Transverse colon (tissue), 3 donors: ENCODE measurements at regions not wholly inside any gene's neighbourhood (a gene's known extent, or its start where the extent isn't known, plus 50 kb on each side); places are given as distances from the start of the nearest gene placed in this dataset.

ENCODE experiments used
- POLR2A ChIP-seq: fragments of 450-650 bp; IDR thresholded peaks from one replicate; pipeline ENCODE4 v1.6.1; 2016; ENCODE audit warnings: antibody characterized with exemption, mild to moderate bottlenecking, moderate library complexity
- TF ChIP-seq, protein P1 (sequence below), 5 experiments: fragments of 200-600 bp in 3 of 5; fragments of 450-650 bp in 2 of 5; sonication (generic) in 3 of 5; IDR thresholded peaks; 1 replicate in 2 of 5; 2 replicates in 3 of 5; pipeline ENCODE4 v1.5.1; 2016 to 2017; ENCODE audit warnings: antibody characterized with exemption in 5 of 5, inconsistent platforms in 3 of 5, mild to moderate bottlenecking in 2 of 5, moderate library complexity in 1 of 5

DNA sequence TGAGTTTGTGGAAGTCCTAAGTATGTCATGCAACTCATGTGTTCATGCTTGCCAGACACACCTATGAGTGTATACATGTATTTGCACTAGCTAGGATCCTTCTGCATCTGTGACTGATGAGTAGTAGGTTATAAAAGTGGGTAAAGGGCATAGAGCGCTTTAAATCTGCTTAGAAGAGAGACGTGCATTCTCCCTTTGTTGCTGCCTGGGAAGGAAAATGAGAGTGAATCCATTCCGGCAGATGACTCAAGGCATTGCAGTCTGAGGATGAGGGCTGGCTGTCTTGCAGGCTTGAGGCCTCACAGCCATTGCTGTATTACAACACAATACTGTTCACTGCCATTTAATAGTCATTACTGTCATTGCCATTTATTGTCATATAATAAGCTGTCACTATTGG lies 120.8 kb upstream of the UMPS start:
- TF ChIP-seq, protein P1, sequence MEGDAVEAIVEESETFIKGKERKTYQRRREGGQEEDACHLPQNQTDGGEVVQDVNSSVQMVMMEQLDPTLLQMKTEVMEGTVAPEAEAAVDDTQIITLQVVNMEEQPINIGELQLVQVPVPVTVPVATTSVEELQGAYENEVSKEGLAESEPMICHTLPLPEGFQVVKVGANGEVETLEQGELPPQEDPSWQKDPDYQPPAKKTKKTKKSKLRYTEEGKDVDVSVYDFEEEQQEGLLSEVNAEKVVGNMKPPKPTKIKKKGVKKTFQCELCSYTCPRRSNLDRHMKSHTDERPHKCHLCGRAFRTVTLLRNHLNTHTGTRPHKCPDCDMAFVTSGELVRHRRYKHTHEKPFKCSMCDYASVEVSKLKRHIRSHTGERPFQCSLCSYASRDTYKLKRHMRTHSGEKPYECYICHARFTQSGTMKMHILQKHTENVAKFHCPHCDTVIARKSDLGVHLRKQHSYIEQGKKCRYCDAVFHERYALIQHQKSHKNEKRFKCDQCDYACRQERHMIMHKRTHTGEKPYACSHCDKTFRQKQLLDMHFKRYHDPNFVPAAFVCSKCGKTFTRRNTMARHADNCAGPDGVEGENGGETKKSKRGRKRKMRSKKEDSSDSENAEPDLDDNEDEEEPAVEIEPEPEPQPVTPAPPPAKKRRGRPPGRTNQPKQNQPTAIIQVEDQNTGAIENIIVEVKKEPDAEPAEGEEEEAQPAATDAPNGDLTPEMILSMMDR (IDR thresholded peaks at IDR 0.05) = no peak
- TF ChIP-seq POLR2A = no peak
